Ishikawa (cell line): ENCODE measurements at regions not wholly inside any gene's neighbourhood (a gene's known extent, or its start where the extent isn't known, plus 50 kb on each side); places are given as distances from the start of the nearest gene placed in this dataset.

Experiments
- CEBPB ChIP-seq: IDR thresholded peaks from 2 replicates; pipeline ENCODE4 v1.6.1; 2012
- CREB1 ChIP-seq: IDR thresholded peaks from 2 replicates; pipeline ENCODE4 v1.6.1; 2012; ENCODE audit warnings: low read depth
- EGR1 ChIP-seq: IDR thresholded peaks from 2 replicates; pipeline ENCODE4 v1.6.1; 2012
- EP300 ChIP-seq: IDR thresholded peaks from 2 replicates; pipeline ENCODE4 v1.6.1; 2012; ENCODE audit warnings: borderline replicate concordance
- NFIC ChIP-seq: IDR thresholded peaks from 2 replicates; pipeline ENCODE4 v1.6.1; 2012
- TAF1 ChIP-seq: IDR thresholded peaks from 2 replicates; pipeline ENCODE4 v1.6.1; 2012; ENCODE audit warnings: low read depth, mild to moderate bottlenecking
- TCF12 ChIP-seq: IDR thresholded peaks from 2 replicates; pipeline ENCODE4 v1.6.1; 2012; ENCODE audit warnings: low read depth
- TEAD4 ChIP-seq: IDR thresholded peaks from 2 replicates; pipeline ENCODE4 v1.6.1; 2012
- TF ChIP-seq, protein P1 (sequence below): IDR thresholded peaks from 2 replicates; pipeline ENCODE4 v1.6.1; 2012; ENCODE audit warnings: low read depth, mild to moderate bottlenecking
- TF ChIP-seq, protein P2 (sequence below): IDR thresholded peaks from 2 replicates; pipeline ENCODE4 v1.6.1; 2012
- TF ChIP-seq, protein P3 (sequence below): IDR thresholded peaks from 2 replicates; pipeline ENCODE4 v1.6.1; 2012

DNA sequence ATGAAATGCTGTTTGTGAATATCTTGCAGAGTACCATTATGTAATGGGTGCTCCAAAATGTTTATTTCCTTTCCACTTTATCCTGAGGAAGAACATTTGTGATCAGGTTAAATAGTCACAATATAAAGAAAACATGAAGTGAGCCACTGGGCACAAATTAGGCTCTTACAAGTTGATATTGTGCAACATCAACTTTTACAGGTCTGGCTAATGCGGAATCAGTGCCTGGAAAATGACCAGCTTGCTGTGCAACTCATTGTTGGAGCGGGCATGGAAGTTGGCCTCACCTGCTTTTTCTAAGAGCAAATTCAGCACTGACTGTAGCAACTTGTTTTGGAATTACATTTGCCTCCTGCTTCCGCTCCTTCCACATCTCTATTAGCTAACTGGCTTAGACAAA is 216.9 kb upstream of the PLPPR1 start:
- TF ChIP-seq CREB1: no peak
- no peak for TF ChIP-seq EGR1
- no peak for TF ChIP-seq EP300
- TF ChIP-seq, protein P1, sequence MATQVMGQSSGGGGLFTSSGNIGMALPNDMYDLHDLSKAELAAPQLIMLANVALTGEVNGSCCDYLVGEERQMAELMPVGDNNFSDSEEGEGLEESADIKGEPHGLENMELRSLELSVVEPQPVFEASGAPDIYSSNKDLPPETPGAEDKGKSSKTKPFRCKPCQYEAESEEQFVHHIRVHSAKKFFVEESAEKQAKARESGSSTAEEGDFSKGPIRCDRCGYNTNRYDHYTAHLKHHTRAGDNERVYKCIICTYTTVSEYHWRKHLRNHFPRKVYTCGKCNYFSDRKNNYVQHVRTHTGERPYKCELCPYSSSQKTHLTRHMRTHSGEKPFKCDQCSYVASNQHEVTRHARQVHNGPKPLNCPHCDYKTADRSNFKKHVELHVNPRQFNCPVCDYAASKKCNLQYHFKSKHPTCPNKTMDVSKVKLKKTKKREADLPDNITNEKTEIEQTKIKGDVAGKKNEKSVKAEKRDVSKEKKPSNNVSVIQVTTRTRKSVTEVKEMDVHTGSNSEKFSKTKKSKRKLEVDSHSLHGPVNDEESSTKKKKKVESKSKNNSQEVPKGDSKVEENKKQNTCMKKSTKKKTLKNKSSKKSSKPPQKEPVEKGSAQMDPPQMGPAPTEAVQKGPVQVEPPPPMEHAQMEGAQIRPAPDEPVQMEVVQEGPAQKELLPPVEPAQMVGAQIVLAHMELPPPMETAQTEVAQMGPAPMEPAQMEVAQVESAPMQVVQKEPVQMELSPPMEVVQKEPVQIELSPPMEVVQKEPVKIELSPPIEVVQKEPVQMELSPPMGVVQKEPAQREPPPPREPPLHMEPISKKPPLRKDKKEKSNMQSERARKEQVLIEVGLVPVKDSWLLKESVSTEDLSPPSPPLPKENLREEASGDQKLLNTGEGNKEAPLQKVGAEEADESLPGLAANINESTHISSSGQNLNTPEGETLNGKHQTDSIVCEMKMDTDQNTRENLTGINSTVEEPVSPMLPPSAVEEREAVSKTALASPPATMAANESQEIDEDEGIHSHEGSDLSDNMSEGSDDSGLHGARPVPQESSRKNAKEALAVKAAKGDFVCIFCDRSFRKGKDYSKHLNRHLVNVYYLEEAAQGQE: no peak
- no peak for TF ChIP-seq TAF1
- TF ChIP-seq, protein P2, sequence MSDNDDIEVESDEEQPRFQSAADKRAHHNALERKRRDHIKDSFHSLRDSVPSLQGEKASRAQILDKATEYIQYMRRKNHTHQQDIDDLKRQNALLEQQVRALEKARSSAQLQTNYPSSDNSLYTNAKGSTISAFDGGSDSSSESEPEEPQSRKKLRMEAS: no peak
- no peak for TF ChIP-seq TEAD4
- TF ChIP-seq TCF12: no peak
- TF ChIP-seq, protein P3, sequence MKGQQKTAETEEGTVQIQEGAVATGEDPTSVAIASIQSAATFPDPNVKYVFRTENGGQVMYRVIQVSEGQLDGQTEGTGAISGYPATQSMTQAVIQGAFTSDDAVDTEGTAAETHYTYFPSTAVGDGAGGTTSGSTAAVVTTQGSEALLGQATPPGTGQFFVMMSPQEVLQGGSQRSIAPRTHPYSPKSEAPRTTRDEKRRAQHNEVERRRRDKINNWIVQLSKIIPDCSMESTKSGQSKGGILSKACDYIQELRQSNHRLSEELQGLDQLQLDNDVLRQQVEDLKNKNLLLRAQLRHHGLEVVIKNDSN: no peak
- no peak for TF ChIP-seq NFIC
- no peak for TF ChIP-seq CEBPB
